SK-N-SH (cell line): ENCODE measurements at regions not wholly inside any gene's neighbourhood (a gene's known extent, or its start where the extent isn't known, plus 50 kb on each side); places are given as distances from the start of the nearest gene placed in this dataset.

Experiments
- CTCF ChIA-PET: fragments of 300-600, 350-600 bp; formaldehyde crosslinking; extraction: SDS; loops from one replicate; lab custom pipeline; 2021; lab: Yijun Ruan, JAX
- POLR2A ChIA-PET: fragments of 350-600 bp; sonication (Branson Sonifier 250); formaldehyde crosslinking; extraction: SDS; loops from one replicate; lab custom pipeline; 2020; ENCODE audit warnings: antibody characterized with exemption, inconsistent platforms; lab: Yijun Ruan, JAX
- DNase-seq: peaks from one replicate; pipeline ENCODE4 v3.0.0; 2012
- H2AFZ ChIP-seq: fragments of 200-600 bp; sonication (generic); 2 replicates; pipeline ENCODE4 v1.8.1; 2016; ENCODE audit warnings: antibody characterized with exemption, mild to moderate bottlenecking, low read depth
- H3F3A ChIP-seq: fragments of 200-600 bp; sonication (generic); replicated peaks from 2 replicates; pipeline ENCODE3; 2016; ENCODE audit warnings: antibody characterized with exemption, mild to moderate bottlenecking; ENCODE audit not compliant: insufficient read depth
- H3K27ac ChIP-seq, 2 experiments: fragments of 200-500 bp in 1 of 2; fragments of 200-600 bp in 1 of 2; sonication (Bioruptor generic) in 1 of 2; sonication (generic), shearing (Covaris generic) in 1 of 2; 2 replicates each; pipeline versions ENCODE4 v1.5.1 to v1.6.1; 2014 to 2016; ENCODE audit warnings: low read depth in 2 of 2, inconsistent platforms in 1 of 2, low read length in 1 of 2, mild to moderate bottlenecking in 1 of 2, mixed read lengths in 1 of 2
- H3K27me3 ChIP-seq: fragments of 200-600 bp; sonication (generic), shearing (Covaris generic); 2 replicates; pipeline ENCODE4 v1.6.1; 2016; ENCODE audit warnings: mixed run types; ENCODE audit not compliant: insufficient read depth
- H3K36me3 ChIP-seq, 2 experiments: fragments of 200-500 bp in 1 of 2; fragments of 200-600 bp in 1 of 2; sonication (Bioruptor generic) in 1 of 2; sonication (generic) in 1 of 2; replicated peaks in 1 of 2; 2 replicates each; pipeline versions ENCODE3 to v1.5.1; 2014 to 2016; ENCODE audit warnings: low read length in 1 of 2, mild to moderate bottlenecking in 1 of 2; ENCODE audit not compliant: insufficient read depth in 2 of 2, control insufficient read depth in 1 of 2
- H3K4me1 ChIP-seq, 2 experiments: fragments of 200-500 bp in 1 of 2; fragments of 200-600 bp in 1 of 2; sonication (Bioruptor generic) in 1 of 2; sonication (generic), shearing (Covaris generic) in 1 of 2; 2 replicates each; pipeline versions ENCODE4 v1.5.1 to v1.6.1; 2014 to 2016; ENCODE audit warnings: low read depth in 1 of 2, low read length in 1 of 2, mixed run types in 1 of 2; ENCODE audit not compliant: insufficient read depth in 2 of 2, control insufficient read depth in 1 of 2
- H3K4me2 ChIP-seq: fragments of 200-600 bp; sonication (generic), shearing (Covaris generic); 2 replicates; pipeline ENCODE4 v1.6.1; 2017; ENCODE audit warnings: mixed run types
- H3K4me3 ChIP-seq, 2 experiments: fragments of 200-500 bp in 1 of 2; fragments of 200-600 bp in 1 of 2; sonication (Bioruptor generic) in 1 of 2; sonication (generic), shearing (Covaris generic) in 1 of 2; 2 replicates each; pipeline versions ENCODE4 v1.5.1 to v1.8.1; 2014 to 2016; ENCODE audit warnings: low read depth in 2 of 2, inconsistent platforms in 1 of 2, low read length in 1 of 2, mild to moderate bottlenecking in 1 of 2, mixed read lengths in 1 of 2, moderate library complexity in 1 of 2
- H3K79me2 ChIP-seq: fragments of 200-600 bp; sonication (generic); 2 replicates; pipeline ENCODE4 v1.8.1; 2017; ENCODE audit warnings: mild to moderate bottlenecking; ENCODE audit not compliant: insufficient read depth
- H3K9ac ChIP-seq: fragments of 200-600 bp; sonication (generic); 2 replicates; pipeline ENCODE4 v1.6.1; 2017; ENCODE audit warnings: mixed run types
- H3K9me2 ChIP-seq: fragments of 200-600 bp; sonication (generic); 2 replicates; pipeline ENCODE4 v1.6.1; 2017; ENCODE audit warnings: mixed run types
- H3K9me3 ChIP-seq: fragments of 200-600 bp; sonication (generic); 2 replicates; pipeline ENCODE4 v1.6.1; 2017; ENCODE audit warnings: mixed run types, mild to moderate bottlenecking, moderate library complexity
- H4K20me1 ChIP-seq: fragments of 200-600 bp; sonication (generic); 2 replicates; pipeline ENCODE4 v1.6.1; 2017; ENCODE audit warnings: mild to moderate bottlenecking, mixed run types; ENCODE audit not compliant: insufficient read depth
- CHD2 ChIP-seq: fragments of 150-350 bp; IDR thresholded peaks from 2 replicates; pipeline ENCODE4 v1.6.1; 2018; ENCODE audit warnings: low read length; ENCODE audit not compliant: partially characterized antibody
- EZH2phosphoT487 ChIP-seq: fragments of 200-600 bp; sonication (generic); IDR thresholded peaks from 2 replicates; pipeline ENCODE4 v1.6.1; 2017; ENCODE audit warnings: low read depth, mixed run types, mild to moderate bottlenecking, antibody characterized with exemption, moderate library complexity, borderline replicate concordance
- MXI1 ChIP-seq: IDR thresholded peaks from 2 replicates; pipeline ENCODE4 v1.6.1; 2012; ENCODE audit warnings: mild to moderate bottlenecking, low read depth, low read length, improper control_type of control experiment
- RAD21 ChIP-seq: IDR thresholded peaks from 2 replicates; pipeline ENCODE4 v1.6.1; 2012; ENCODE audit warnings: mild to moderate bottlenecking, low read length
- RFX5 ChIP-seq: IDR thresholded peaks from 2 replicates; pipeline ENCODE4 v1.6.1; 2012; ENCODE audit warnings: mild to moderate bottlenecking, improper control_type of control experiment, low read length
- TEAD4 ChIP-seq: IDR thresholded peaks from 2 replicates; pipeline ENCODE4 v1.4.0; 2012; ENCODE audit warnings: mild to moderate bottlenecking, borderline replicate concordance; ENCODE audit not compliant: insufficient read depth
- ZBTB33 ChIP-seq: IDR thresholded peaks from 2 replicates; pipeline ENCODE4 v1.4.0; 2012; ENCODE audit warnings: low read depth, borderline replicate concordance
- WGBS: methylation state at CpG from one replicate; pipeline ENCODE4 v1.1.6; 2017; ENCODE audit warnings: low lambda C conversion rate; 5-methylcytosine and 5-hydroxymethylcytosine counted together
- TF ChIP-seq, protein P1 (sequence below): fragments of 150-350 bp; IDR thresholded peaks from 2 replicates; pipeline ENCODE4 v1.6.1; 2017; ENCODE audit warnings: antibody characterized with exemption, low read length, low read depth, borderline replicate concordance
- TF ChIP-seq, protein P2 (sequence below): IDR thresholded peaks from 2 replicates; pipeline ENCODE4 v1.4.0; 2012; ENCODE audit warnings: low read depth, borderline replicate concordance
- TF ChIP-seq, protein P3 (sequence below): IDR thresholded peaks from 2 replicates; pipeline ENCODE4; 2012

GRCh38 chr2:117502121-117502520 lies 312.4 kb upstream of the DDX18 start:
- Histone ChIP-seq H3K9ac (no peak overlapping the region), H3K9me2 (no peaks in the 10 kb centered on the region), H3K36me3 (no peaks in the 10 kb centered on the region)
- TF ChIP-seq ZBTB33: no peak
- TF ChIP-seq, protein P1, sequence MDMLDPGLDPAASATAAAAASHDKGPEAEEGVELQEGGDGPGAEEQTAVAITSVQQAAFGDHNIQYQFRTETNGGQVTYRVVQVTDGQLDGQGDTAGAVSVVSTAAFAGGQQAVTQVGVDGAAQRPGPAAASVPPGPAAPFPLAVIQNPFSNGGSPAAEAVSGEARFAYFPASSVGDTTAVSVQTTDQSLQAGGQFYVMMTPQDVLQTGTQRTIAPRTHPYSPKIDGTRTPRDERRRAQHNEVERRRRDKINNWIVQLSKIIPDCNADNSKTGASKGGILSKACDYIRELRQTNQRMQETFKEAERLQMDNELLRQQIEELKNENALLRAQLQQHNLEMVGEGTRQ: no peak
- TF ChIP-seq TEAD4: no peak
- TF ChIP-seq, protein P2, sequence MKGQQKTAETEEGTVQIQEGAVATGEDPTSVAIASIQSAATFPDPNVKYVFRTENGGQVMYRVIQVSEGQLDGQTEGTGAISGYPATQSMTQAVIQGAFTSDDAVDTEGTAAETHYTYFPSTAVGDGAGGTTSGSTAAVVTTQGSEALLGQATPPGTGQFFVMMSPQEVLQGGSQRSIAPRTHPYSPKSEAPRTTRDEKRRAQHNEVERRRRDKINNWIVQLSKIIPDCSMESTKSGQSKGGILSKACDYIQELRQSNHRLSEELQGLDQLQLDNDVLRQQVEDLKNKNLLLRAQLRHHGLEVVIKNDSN: no peak
- no peak for TF ChIP-seq MXI1
- TF ChIP-seq, all 33 proteins: peak for 0
- no peak for DNase-seq
- Histone ChIP-seq H3F3A (no peaks in the 10 kb centered on the region), H3K4me2 (no peak overlapping the region), H3K27ac (no peak overlapping the region), H4K20me1 (no peaks in the 10 kb centered on the region), H3K79me2 (no peaks in the 10 kb centered on the region), H3K4me3 (no peak overlapping the region), H3K9me3 (no peaks in the 10 kb centered on the region; the same call in 1 of the 2 replicates), H3K27me3 (no peaks in the 10 kb centered on the region), H3K4me1 (no peaks in the 10 kb centered on the region), H2AFZ (no peak overlapping the region)
- POLR2A ChIA-PET: no interaction called here
- WGBS: 22% methylated on average over 5 of the region's 5 CpGs
- CTCF ChIA-PET: interaction anchor here (0.7 kb wide), 1 partner anchor 20 kb away, joined by 3 read pairs; no protein-coding TSS in a partner anchor

DNA sequence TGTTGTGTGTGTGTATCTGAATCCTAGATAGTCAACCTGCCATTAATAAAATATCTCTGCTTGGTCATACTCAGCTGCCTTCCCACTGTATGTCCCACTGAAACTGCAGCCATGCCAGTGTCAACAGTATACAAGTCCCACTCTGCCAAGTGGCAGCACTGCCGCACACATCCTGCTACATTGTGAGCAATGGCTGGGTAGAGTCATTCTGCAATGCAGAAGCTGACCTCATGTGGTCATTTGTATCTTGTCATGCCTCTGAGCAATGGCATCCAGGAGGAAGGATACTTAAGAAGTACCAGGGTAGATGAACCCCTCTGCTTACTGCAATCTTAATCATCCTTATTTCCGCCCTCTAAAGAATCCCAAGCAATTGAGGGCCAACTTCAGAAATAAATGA lies 302.2 kb upstream of the DDX18 start:
- H3K27ac ChIP-seq: no peak overlapping the region
- 22% methylated on average over 2 of the region's 2 CpGs for WGBS
- 0 out of 2 replicates have a peak, but pooled peaks cover 5% of the 10 kb centered on the region for H3K9me3 ChIP-seq
- CTCF ChIA-PET: no interaction called here
- no peak overlapping the region for H3K4me3 ChIP-seq
- no peak overlapping the region for H2AFZ ChIP-seq
- DNase-seq: no peak
- no peaks in the 10 kb centered on the region for H3K4me1 ChIP-seq
- TF ChIP-seq, protein P3, sequence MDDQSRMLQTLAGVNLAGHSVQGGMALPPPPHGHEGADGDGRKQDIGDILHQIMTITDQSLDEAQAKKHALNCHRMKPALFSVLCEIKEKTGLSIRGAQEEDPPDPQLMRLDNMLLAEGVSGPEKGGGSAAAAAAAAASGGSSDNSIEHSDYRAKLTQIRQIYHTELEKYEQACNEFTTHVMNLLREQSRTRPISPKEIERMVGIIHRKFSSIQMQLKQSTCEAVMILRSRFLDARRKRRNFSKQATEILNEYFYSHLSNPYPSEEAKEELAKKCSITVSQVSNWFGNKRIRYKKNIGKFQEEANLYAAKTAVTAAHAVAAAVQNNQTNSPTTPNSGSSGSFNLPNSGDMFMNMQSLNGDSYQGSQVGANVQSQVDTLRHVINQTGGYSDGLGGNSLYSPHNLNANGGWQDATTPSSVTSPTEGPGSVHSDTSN: no peak
- TF ChIP-seq CHD2: no peak
- TF ChIP-seq RFX5: no peak
- TF ChIP-seq EZH2phosphoT487: no peak
- peak; percentile 22; the same call in 1 of the 2 replicates for TF ChIP-seq RAD21
- no peak for TF ChIP-seq MXI1
- TF ChIP-seq, all 33 proteins: peak for 1
- no peak overlapping the region for H3K4me2 ChIP-seq
- H3K9me2 ChIP-seq: no peaks in the 10 kb centered on the region
- no peaks in the 10 kb centered on the region for H3K27me3 ChIP-seq
- H4K20me1 ChIP-seq: no peaks in the 10 kb centered on the region
- POLR2A ChIA-PET: no interaction called here
- H3K79me2 ChIP-seq: no peaks in the 10 kb centered on the region
- no peaks in the 10 kb centered on the region for H3F3A ChIP-seq
- H3K9ac ChIP-seq: no peak overlapping the region
- H3K36me3 ChIP-seq: no peaks in the 10 kb centered on the region
